ENCODE measurements at regions not wholly inside any gene's neighbourhood (a gene's known extent, or its start where the extent isn't known, plus 50 kb on each side); places are given as distances from the start of the nearest gene placed in this dataset.

DNA sequence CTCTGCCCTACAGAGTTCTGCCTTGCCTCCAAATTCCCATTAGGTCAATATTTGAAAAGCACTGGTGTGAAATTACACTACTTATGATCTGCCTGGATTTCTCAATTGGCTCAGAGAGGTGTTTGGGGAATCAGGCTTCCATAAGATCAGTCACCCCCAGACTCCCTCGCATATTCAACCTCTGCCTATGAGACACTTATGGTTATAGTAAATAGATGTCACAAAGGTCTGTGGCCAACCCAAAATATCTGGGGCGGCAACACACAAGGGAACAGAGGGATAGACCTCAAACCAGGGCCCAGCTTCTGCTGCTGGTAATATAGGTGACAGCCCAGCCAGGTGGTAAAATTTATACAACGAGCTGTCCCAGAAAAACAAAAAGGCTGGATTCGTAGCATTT is 376.7 kb upstream of the ZMIZ1 start:
- 93 to 95% methylated on average over 4 of the region's 4 CpGs for WGBS, 2 donors
- Histone ChIP-seq H3K9me3 (no peaks in the 10 kb centered on the region), H3K27me3 (no peaks in the 10 kb centered on the region), H3K4me3 (no peak overlapping the region), H3K27ac (no peak overlapping the region), H3K4me1 (peaks cover 7% of the 10 kb centered on the region), H3K36me3 (ENCODE audit: low read depth, missing control alignments) (no peaks in the 10 kb centered on the region)
- intact Hi-C loops (cut with DNase I; ENCODE audit: low total_unique reads), result no loop called here
- DNase-seq, result no peak
- TF ChIP-seq POLR2A (IDR thresholded peaks at IDR 0.05), result no peak
- TF ChIP-seq, protein P1, sequence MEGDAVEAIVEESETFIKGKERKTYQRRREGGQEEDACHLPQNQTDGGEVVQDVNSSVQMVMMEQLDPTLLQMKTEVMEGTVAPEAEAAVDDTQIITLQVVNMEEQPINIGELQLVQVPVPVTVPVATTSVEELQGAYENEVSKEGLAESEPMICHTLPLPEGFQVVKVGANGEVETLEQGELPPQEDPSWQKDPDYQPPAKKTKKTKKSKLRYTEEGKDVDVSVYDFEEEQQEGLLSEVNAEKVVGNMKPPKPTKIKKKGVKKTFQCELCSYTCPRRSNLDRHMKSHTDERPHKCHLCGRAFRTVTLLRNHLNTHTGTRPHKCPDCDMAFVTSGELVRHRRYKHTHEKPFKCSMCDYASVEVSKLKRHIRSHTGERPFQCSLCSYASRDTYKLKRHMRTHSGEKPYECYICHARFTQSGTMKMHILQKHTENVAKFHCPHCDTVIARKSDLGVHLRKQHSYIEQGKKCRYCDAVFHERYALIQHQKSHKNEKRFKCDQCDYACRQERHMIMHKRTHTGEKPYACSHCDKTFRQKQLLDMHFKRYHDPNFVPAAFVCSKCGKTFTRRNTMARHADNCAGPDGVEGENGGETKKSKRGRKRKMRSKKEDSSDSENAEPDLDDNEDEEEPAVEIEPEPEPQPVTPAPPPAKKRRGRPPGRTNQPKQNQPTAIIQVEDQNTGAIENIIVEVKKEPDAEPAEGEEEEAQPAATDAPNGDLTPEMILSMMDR (IDR thresholded peaks at IDR 0.05), result no peak

DNA sequence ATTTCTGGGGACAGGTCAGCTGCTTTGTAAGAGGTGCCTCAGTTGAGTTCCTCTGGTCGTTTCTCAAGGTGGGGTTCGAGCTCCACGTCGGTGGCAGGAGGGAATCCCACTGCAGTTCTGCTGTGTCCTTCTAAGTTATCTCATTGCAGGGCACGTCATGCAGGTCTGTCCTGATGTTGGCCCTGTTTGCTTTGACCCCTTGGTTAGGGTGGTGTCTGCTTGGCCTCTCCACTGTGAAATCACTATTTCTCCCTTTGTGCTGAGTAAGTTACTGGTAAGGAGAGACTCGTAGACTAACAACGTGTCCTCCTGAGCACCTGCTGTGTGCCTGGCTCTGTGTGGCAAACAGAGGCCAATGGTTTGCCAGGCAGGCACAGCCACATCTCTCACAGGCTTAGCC is 372.9 kb upstream of the ZMIZ1 start:
- no peaks in the 10 kb centered on the region for H3K36me3 ChIP-seq (ENCODE audit: low read depth, missing control alignments)
- no peak overlapping the region for H3K4me3 ChIP-seq
- WGBS, 2 donors, result 86 to 87% methylated on average over 6 to 7 of the region's 7 CpGs
- intact Hi-C loops (cut with DNase I; ENCODE audit: low total_unique reads), result no loop called here
- no peak for DNase-seq
- H3K9me3 ChIP-seq, result no peaks in the 10 kb centered on the region
- H3K4me1 ChIP-seq, result peaks cover 8% of the 10 kb centered on the region
- H3K27ac ChIP-seq, result no peak overlapping the region
- no peak for TF ChIP-seq POLR2A (IDR thresholded peaks at IDR 0.05)
- TF ChIP-seq, protein P1 (IDR thresholded peaks at IDR 0.05), result no peak
- H3K27me3 ChIP-seq, result no peaks in the 10 kb centered on the region

DNA sequence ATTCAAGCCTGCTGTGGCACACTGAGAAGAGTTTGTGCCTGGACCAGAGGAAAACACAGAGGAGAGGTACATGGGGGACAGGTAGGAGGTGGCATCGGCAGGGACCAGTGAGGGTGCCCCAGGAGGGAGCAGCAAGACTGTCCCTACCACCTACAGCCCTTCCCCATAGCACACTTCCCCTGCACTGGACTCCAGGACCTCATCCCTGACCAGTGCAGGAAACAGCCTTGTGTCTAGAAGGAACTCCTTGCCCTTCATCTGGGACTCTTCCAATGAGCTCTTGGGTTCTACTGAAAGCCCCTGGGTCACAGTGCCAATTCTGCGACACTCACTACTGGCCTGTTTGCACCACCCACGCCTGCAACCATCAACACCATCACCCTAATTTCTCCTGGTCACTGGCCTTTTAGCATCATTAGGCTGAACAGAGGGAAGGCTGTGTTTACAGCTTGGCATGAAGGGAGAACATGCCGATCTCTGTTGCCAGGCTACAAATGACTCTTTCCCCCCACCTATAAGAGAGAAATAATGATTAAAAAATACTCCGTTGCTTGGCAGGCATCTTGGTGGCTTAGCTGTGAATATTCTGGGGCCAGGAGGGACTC is 371.9 kb upstream of the ZMIZ1 start:
- peak; percentile 17 for DNase-seq
- intact Hi-C loops (cut with DNase I; ENCODE audit: low total_unique reads), result no loop called here

DNA sequence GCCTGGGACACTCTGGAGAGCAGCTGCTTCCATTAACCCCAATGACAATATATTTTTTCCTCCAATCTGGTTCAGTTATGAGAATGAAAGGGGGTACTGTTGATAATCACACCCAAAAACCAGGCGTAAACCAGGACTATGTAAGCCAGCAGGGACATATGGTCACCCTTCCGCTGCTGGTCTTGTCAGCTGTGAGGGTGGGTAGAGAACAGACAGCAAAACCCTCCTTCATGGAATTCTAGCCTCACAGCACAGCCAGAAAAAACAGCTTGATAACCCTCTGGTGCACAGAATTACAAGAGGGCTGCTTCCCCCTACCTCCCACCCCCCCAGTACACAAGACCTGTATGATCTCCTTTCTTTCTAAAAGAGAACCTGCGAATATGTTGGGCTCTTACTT is 368.8 kb upstream of the ZMIZ1 start:
- no peaks in the 10 kb centered on the region for H3K9me3 ChIP-seq
- no peaks in the 10 kb centered on the region for H3K27me3 ChIP-seq
- TF ChIP-seq POLR2A (IDR thresholded peaks at IDR 0.05), result no peak
- TF ChIP-seq, protein P1 (IDR thresholded peaks at IDR 0.05), result no peak
- intact Hi-C loops (cut with DNase I; ENCODE audit: low total_unique reads), result no loop called here
- no peak overlapping the region for H3K27ac ChIP-seq
- no peaks in the 10 kb centered on the region for H3K36me3 ChIP-seq (ENCODE audit: low read depth, missing control alignments)
- no peak for DNase-seq
- H3K4me1 ChIP-seq, result peaks cover 8% of the 10 kb centered on the region
- H3K4me3 ChIP-seq, result no peak overlapping the region
- 92 to 93% methylated on average over 3 of the region's 3 CpGs for WGBS, 2 donors

More for the DNA sequence above, 371.9 kb upstream of the ZMIZ1 start:
- 49 to 67% methylated on average over 5 of the region's 5 CpGs for WGBS, 2 donors
- H3K4me1 ChIP-seq, result peaks cover 8% of the 10 kb centered on the region
- no peaks in the 10 kb centered on the region for H3K9me3 ChIP-seq
- H3K27ac ChIP-seq, result no peak overlapping the region
- no peak overlapping the region for H3K4me3 ChIP-seq
- no peaks in the 10 kb centered on the region for H3K27me3 ChIP-seq
- no peaks in the 10 kb centered on the region for H3K36me3 ChIP-seq (ENCODE audit: low read depth, missing control alignments)
- TF ChIP-seq, protein P1 (IDR thresholded peaks at IDR 0.05), result no peak
- TF ChIP-seq POLR2A (IDR thresholded peaks at IDR 0.05), result no peak

DNA sequence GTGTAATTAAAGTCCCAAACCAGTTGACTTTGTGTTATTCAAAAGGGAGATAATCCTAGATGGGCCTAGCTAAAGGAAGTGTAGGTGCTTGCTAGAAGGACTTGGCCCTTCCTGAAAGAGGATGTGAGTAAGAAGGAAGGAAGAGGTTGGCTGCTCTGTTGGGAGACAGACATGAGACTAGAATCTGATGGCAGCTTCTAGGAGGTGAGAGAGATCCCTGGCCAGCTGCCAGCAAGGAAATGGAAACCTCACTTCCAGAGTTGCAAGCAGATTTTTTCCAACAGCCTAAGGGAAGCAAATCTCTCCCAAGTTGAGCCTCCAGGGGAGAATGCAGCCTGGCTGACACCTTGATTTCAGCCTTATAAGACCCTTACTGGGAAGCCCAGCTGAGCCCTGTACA is 368.4 kb upstream of the ZMIZ1 start:
- no peak for DNase-seq
- intact Hi-C loops (cut with DNase I; ENCODE audit: low total_unique reads), result no loop called here
- H3K4me1 ChIP-seq, result peaks cover 8% of the 10 kb centered on the region

More for the DNA sequence above, 368.4 kb upstream of the ZMIZ1 start:
- no peaks in the 10 kb centered on the region for H3K36me3 ChIP-seq (ENCODE audit: low read depth, missing control alignments)
- TF ChIP-seq, protein P1 (IDR thresholded peaks at IDR 0.05), result no peak
- TF ChIP-seq POLR2A (IDR thresholded peaks at IDR 0.05), result no peak
- H3K4me3 ChIP-seq, result no peak overlapping the region
- no peaks in the 10 kb centered on the region for H3K27me3 ChIP-seq
- no peak overlapping the region for H3K27ac ChIP-seq
- H3K9me3 ChIP-seq, result no peaks in the 10 kb centered on the region

Data from testis (tissue), 2 donors.